VCaP (cell line): ENCODE measurements at regions not wholly inside any gene's neighbourhood (a gene's known extent, or its start where the extent isn't known, plus 50 kb on each side); places are given as distances from the start of the nearest gene placed in this dataset.

Experiments
- H3K27ac ChIP-seq: fragments of 450-650 bp; 2 replicates; pipeline ENCODE4 v1.5.1; 2017
- TF ChIP-seq, protein P1 (sequence below): fragments of 450-650 bp; conservative IDR thresholded peaks from 2 replicates; pipeline ENCODE4 v1.5.1; 2017; ENCODE audit warnings: mild to moderate bottlenecking, moderate library complexity

DNA sequence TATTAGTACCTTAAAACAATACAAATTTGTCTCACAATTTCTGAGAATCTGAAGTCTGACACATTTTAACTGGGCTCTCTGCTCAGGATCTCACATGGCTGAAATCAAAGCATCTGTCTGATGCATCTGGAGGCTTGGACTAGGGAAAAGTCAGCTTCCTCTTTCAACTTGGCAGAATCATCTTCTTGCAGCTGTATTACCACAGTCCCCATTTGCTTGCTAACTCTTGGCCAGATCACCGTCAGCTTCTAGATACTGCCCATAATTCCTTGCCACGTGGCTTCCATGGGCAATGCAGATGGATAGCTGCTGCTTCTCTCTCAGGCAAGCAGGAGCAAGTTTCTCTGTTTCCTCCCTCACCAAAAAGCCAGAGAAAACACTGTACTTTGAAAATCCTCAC, 1106.4 kb upstream of the CITED2 start:
- no peak overlapping the region for H3K27ac ChIP-seq

DNA sequence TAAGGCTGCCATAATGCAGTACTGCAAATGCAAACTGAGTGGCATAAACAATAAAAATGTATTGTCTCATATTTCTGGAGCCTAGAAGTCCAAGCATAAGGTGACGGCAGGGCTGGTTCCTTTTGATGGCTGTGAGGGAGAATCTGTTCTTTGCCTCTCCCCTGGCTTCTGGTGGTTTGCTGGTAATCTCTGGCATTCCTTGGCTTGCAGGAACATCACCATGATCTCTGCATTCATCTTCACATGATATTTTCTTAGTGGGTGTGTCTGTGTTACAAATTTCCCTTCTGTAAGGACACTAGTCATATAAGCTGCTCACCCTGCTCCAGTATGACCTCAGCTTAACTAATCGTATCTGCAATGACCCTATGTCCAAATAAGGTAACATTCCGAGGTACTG, 1104.2 kb upstream of the CITED2 start:
- TF ChIP-seq, protein P1, sequence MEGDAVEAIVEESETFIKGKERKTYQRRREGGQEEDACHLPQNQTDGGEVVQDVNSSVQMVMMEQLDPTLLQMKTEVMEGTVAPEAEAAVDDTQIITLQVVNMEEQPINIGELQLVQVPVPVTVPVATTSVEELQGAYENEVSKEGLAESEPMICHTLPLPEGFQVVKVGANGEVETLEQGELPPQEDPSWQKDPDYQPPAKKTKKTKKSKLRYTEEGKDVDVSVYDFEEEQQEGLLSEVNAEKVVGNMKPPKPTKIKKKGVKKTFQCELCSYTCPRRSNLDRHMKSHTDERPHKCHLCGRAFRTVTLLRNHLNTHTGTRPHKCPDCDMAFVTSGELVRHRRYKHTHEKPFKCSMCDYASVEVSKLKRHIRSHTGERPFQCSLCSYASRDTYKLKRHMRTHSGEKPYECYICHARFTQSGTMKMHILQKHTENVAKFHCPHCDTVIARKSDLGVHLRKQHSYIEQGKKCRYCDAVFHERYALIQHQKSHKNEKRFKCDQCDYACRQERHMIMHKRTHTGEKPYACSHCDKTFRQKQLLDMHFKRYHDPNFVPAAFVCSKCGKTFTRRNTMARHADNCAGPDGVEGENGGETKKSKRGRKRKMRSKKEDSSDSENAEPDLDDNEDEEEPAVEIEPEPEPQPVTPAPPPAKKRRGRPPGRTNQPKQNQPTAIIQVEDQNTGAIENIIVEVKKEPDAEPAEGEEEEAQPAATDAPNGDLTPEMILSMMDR, result no peak
- H3K27ac ChIP-seq, result no peak overlapping the region

More for the DNA sequence above, 1106.4 kb upstream of the CITED2 start:
- TF ChIP-seq, protein P1, result no peak

DNA sequence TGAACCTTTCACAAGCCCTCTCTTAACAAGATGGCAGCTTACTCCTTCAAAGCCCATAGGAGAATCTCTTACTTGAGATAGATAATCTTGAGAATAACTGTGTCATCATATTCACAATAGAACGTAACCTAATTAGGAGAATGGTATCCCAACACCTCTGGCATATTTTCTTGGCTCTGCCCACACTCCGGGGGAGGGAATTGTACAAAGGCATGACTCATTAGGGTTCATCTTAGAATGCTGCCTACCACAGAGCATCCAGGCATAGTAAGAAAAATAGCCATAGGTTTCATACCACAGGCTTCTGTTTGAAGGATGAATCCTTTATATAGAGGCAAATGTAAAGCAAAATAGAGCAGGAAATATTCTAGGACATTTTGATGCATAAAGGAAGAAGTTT, 1100.6 kb upstream of the CITED2 start:
- TF ChIP-seq, protein P1, result no peak
- no peak overlapping the region for H3K27ac ChIP-seq

DNA sequence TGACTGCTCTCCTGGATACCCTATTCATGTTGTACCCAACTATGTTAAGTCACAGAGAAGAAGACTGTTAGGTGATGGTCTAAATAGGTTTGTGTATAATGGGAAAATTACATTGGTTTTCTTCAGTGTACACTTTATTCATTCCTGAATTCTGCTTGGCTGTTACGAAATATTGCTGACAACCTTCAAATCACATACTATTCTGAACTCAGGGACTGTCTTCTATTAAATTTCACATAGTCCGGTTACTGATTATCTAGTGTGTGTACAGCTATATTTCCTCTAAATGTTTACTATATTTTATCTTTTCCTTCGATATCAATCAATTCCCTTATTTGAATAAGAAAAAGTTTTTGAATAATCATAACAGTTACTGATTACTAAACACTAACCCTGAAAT, 1090.3 kb upstream of the CITED2 start:
- peak overlapping the region; percentile 99 for H3K27ac ChIP-seq
- TF ChIP-seq, protein P1, result no peak

DNA sequence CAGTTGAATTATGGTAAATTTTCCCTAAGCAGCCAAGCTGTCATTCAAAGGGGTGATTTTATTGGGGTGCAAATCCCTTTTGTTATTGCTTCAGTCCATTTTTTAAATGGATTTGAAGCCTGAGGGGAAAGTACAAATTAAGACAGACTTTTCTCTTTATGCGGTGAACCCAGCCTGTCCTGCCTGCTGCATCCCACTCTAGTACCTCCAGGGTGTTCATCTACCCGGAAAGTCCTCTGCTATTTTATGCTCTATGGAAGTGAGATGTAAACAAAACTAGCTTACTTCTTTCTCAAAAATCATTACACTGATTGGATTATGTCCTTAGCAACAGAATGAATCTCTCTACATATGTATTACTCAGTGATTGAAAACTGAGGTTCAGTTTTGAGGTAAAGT, 1088.9 kb upstream of the CITED2 start:
- TF ChIP-seq, protein P1, result no peak
- peak overlapping the region; percentile 99 for H3K27ac ChIP-seq

DNA sequence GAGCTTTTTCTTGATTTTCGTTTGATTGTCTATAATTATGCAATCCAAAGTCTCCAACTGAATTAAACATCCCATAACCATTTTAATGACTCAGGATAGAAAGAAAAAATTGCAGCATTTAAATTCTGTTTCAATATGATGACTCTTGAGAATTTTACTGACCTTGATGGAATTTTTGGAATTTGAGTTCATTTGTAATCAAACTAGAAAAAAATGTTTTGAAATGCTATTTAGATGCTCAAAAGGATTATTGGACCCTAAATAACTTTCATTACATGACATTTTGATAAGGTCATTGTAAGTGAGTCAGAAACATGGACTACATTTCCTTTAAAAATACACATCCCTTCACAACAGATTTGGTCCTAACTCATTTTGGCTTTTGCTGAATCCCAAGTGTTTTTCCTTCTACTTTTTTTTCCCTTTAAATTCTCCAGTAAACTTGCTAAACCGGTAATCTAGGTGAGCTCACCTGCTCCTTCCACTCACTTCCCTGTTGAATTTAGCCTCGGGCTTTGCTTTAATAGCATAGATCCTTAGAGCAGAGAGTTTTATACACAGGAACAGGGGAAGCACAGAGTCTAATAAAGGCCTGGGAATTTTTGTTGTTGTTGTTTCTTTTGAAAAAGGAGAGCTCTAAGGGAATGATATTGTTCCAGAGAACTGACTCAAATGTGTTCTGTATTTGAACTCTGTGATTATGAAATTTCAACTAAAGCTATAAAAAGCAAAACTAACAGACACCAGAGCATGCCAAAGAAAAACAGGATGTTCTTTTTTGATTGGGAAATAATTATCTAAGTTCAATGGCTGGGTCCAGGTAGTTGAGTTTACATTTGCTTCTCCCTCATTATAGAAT, 1088.2 kb upstream of the CITED2 start:
- TF ChIP-seq, protein P1, result no peak
- peak overlapping the region; percentile 99 for H3K27ac ChIP-seq

DNA sequence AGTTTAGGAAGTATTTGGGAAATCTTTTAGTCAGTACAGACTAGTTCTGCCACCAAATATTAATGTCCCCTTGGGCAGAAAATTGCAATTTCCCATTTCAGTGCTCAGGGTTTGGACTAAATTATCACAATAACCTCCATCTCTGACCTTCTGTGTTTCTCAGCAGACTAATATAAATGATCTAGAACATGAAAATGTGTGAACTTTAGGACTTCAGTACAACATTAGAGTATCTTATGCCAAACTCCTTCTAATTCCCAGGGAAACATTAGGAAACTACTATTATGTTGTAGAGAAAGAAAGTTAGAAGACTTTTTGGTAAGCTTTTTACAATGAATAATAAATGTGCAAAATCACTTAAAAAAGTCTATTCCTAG, 1087.6 kb upstream of the CITED2 start:
- TF ChIP-seq, protein P1, result no peak
- peak overlapping the region; percentile 99 for H3K27ac ChIP-seq
